H1 (cell line): ENCODE measurements at regions not wholly inside any gene's neighbourhood (a gene's known extent, or its start where the extent isn't known, plus 50 kb on each side); places are given as distances from the start of the nearest gene placed in this dataset.

Source experiments
- SAP30 ChIP-seq: fragments of 300-600 bp; sonication (generic); IDR thresholded peaks from 2 replicates; pipeline ENCODE4 v1.7.1; 2012; ENCODE audit warnings: low read length, moderate library complexity, mild to moderate bottlenecking, inconsistent platforms; ENCODE audit not compliant: insufficient read depth, insufficient replicate concordance
- SP4 ChIP-seq: IDR thresholded peaks from 2 replicates; pipeline ENCODE4 v1.6.1; 2012; ENCODE audit warnings: low read length, inconsistent platforms
- TAF7 ChIP-seq: optimal IDR thresholded peaks from 2 replicates; pipeline ENCODE3; 2011; ENCODE audit warnings: low read depth, mild to moderate bottlenecking, inconsistent platforms, low read length, moderate library complexity, borderline replicate concordance
- TCF12 ChIP-seq: IDR thresholded peaks from 2 replicates; pipeline ENCODE4 v1.6.1; 2011; ENCODE audit warnings: low read depth, mild to moderate bottlenecking, low read length

GRCh38 chr14:25396128-25396527 lies 346.2 kb upstream of the STXBP6 start (continued):
- TF ChIP-seq SAP30 (no peak), SP4 (no peak), TAF7 (no peak), TCF12 (no peak)
